K562 (cell line): ENCODE measurements at regions not wholly inside any gene's neighbourhood (a gene's known extent, or its start where the extent isn't known, plus 50 kb on each side); places are given as distances from the start of the nearest gene placed in this dataset.

Experiments used
- ATAC-seq: fragments of 200-7000 bp; cut with Tn5 transposase; 3 replicates; pipeline ENCODE4 v1.9.1; 2020; ENCODE audit warnings: moderate library complexity
- BruUV-seq: library from RNA; stranded (reverse); fragments of 400-500 nt; replicated peaks from 2 replicates; lab custom pipeline; 2021; lab: Mats Ljungman, UMichigan
- CTCF ChIA-PET: fragments of 300-600 bp; formaldehyde crosslinking; extraction: SDS; loops from one replicate; lab custom pipeline; 2021; ENCODE audit warnings: low intra/inter-chr PET ratio; lab: Yijun Ruan, JAX
- POLR2A ChIA-PET: fragments of 300-600, 350-650 bp; sonication (Branson Sonifier 250); formaldehyde crosslinking; extraction: SDS; loops from one replicate; lab custom pipeline; 2021; ENCODE audit warnings: antibody characterized with exemption, inconsistent platforms; lab: Yijun Ruan, JAX
- DNase-seq, 4 experiments: peaks; one replicate each; pipeline versions ENCODE4 v3.0.0 to v3.0.0-alpha.2; 2011 to 2018; ENCODE audit warnings: low spot score in 3 of 4, mixed read lengths in 3 of 4; ENCODE audit errors: extremely low read depth in 1 of 4
- FAIRE-seq: peaks from 2 replicates; lab custom pipeline; 2011; peaks lifted over from hg19 to GRCh38; lab: Jason Lieb, UNC
- H2AFZ ChIP-seq: 2 replicates; pipeline ENCODE4 v1.6.0; 2011; ENCODE audit warnings: low read depth, low read length, control low read depth, inconsistent platforms
- H3K27ac ChIP-seq: fragments of 200-600 bp; 3 replicates; pipeline ENCODE4 v1.8.0; 2011; ENCODE audit warnings: low read depth, mild to moderate bottlenecking, control low read depth, inconsistent platforms, low read length, moderate library complexity, mixed read lengths; ENCODE audit errors: extremely low read depth
- H3K27me3 ChIP-seq, 2 experiments: fragments of 300-600 bp in 1 of 2; 2 replicates in 1 of 2; 3 replicates in 1 of 2; pipeline versions ENCODE4 v1.6.0 to v1.8.0; 2011; ENCODE audit warnings: inconsistent platforms in 2 of 2, low read length in 2 of 2, mild to moderate bottlenecking in 1 of 2, mixed read lengths in 1 of 2, moderate library complexity in 1 of 2; ENCODE audit not compliant: control insufficient read depth in 2 of 2, insufficient read depth in 2 of 2
- H3K36me3 ChIP-seq: fragments of 300-600 bp; 3 replicates; pipeline ENCODE4 v1.8.0; 2011; ENCODE audit warnings: mild to moderate bottlenecking, low read length, inconsistent platforms; ENCODE audit not compliant: control insufficient read depth, insufficient read depth
- H3K4me1 ChIP-seq, 2 experiments: fragments of 200-600 bp in 1 of 2; replicated peaks in 1 of 2; 2 replicates in 1 of 2; 3 replicates in 1 of 2; pipeline versions ENCODE4 v1.5.1 to v1.8.0; 2011; ENCODE audit warnings: inconsistent platforms in 2 of 2, low read length in 2 of 2, mild to moderate bottlenecking in 1 of 2, mixed read lengths in 1 of 2, moderate library complexity in 1 of 2; ENCODE audit not compliant: control insufficient read depth in 2 of 2, insufficient read depth in 2 of 2
- H3K4me2 ChIP-seq: 2 replicates; pipeline ENCODE4 v1.6.1; 2011; ENCODE audit warnings: low read length, control low read depth, inconsistent platforms, mixed read lengths; ENCODE audit not compliant: insufficient read depth
- H3K4me3 ChIP-seq: fragments of 200-600 bp; sonication (generic), shearing (Covaris generic); 2 replicates; pipeline ENCODE4 v1.5.1; 2016; ENCODE audit warnings: control low read depth, inconsistent platforms
- H3K79me2 ChIP-seq: fragments of 200-600 bp; 3 replicates; pipeline ENCODE4 v1.8.0; 2011; ENCODE audit warnings: low read length, inconsistent platforms; ENCODE audit not compliant: control insufficient read depth, insufficient read depth
- H3K9ac ChIP-seq, 2 experiments: 2 replicates each; pipeline versions ENCODE4 v1.6.0 to v1.6.1; 2011; ENCODE audit warnings: low read depth in 2 of 2, low read length in 2 of 2, control low read depth in 1 of 2, inconsistent platforms in 1 of 2, mild to moderate bottlenecking in 1 of 2, mixed read lengths in 1 of 2; ENCODE audit not compliant: insufficient read depth in 1 of 2
- H3K9me1 ChIP-seq: one replicate; pipeline ENCODE4 v1.6.0; 2011; ENCODE audit warnings: inconsistent platforms, mild to moderate bottlenecking, low read length, moderate library complexity; ENCODE audit not compliant: control insufficient read depth, insufficient read depth
- H3K9me3 ChIP-seq: replicated peaks from 2 replicates; pipeline ENCODE4 v1.5.1; 2011; ENCODE audit warnings: low read depth, low read length, inconsistent platforms; ENCODE audit not compliant: control insufficient read depth, insufficient read depth
- H4K20me1 ChIP-seq: replicated peaks from 2 replicates; pipeline ENCODE4 v1.6.1; 2011; ENCODE audit warnings: low read length, inconsistent platforms, mixed read lengths; ENCODE audit not compliant: control insufficient read depth, insufficient read depth
- C11orf30 ChIP-seq: fragments of 450-650 bp; IDR thresholded peaks from 2 replicates; pipeline ENCODE4 v1.6.1; 2016; ENCODE audit warnings: low read depth, mild to moderate bottlenecking
- CEBPZ ChIP-seq: fragments of 150-350 bp; IDR thresholded peaks from 2 replicates; pipeline ENCODE4 v1.6.1; 2014; ENCODE audit warnings: low read depth, mild to moderate bottlenecking, low read length, borderline replicate concordance
- E2F4 ChIP-seq: sonication (generic); formaldehyde crosslinking; IDR thresholded peaks from 2 replicates; pipeline ENCODE4 v1.8.0; 2022; ENCODE audit warnings: mild to moderate bottlenecking, low read depth, missing genetic modification reagents
- FOXA3 ChIP-seq, 2 experiments: fragments of 450-650 bp in 1 of 2; sonication (generic) in 1 of 2; formaldehyde crosslinking; IDR thresholded peaks in 1 of 2; conservative IDR thresholded peaks in 1 of 2; 2 replicates each; pipeline versions ENCODE4 v1.4.0 to v1.8.0; 2020 to 2022; ENCODE audit warnings: mild to moderate bottlenecking in 2 of 2, missing genetic modification reagents in 1 of 2
- GTF2F1 ChIP-seq: IDR thresholded peaks from 2 replicates; pipeline ENCODE4 v1.6.1; 2011; ENCODE audit warnings: low read depth, low read length, improper control_type of control experiment
- MAFF ChIP-seq: IDR thresholded peaks from 2 replicates; pipeline ENCODE4 v1.6.1; 2012; ENCODE audit warnings: low read length, improper control_type of control experiment
- MAFG ChIP-seq: fragments of 450-650 bp; conservative IDR thresholded peaks from 2 replicates; pipeline ENCODE4 v1.6.1; 2016; ENCODE audit warnings: missing genetic modification characterization, missing compliant biosample characterization
- MAFK ChIP-seq: IDR thresholded peaks from 2 replicates; pipeline ENCODE4 v1.6.1; 2011; ENCODE audit warnings: low read length, improper control_type of control experiment
- MED1 ChIP-seq: sonication (generic); formaldehyde crosslinking; IDR thresholded peaks from 2 replicates; pipeline ENCODE4 v1.8.1; 2023; ENCODE audit warnings: missing genetic modification reagents, borderline replicate concordance
- PHTF2 ChIP-seq: fragments of 250-450 bp; sonication (Bioruptor Pico); IDR thresholded peaks from 2 replicates; pipeline ENCODE4 v1.5.0; 2021; ENCODE audit warnings: mild to moderate bottlenecking
- ZNF280A ChIP-seq: fragments of 450-650 bp; IDR thresholded peaks from 2 replicates; pipeline ENCODE4 v1.6.1; 2018; ENCODE audit warnings: mild to moderate bottlenecking, low read depth; ENCODE audit not compliant: partially characterized antibody
- ZNF316 ChIP-seq: fragments of 450-650 bp; IDR thresholded peaks from 2 replicates; pipeline ENCODE4 v1.6.1; 2016
- WGBS: fragments of 100-300 bp; shearing (Covaris generic); methylation state at CpG from one replicate; pipeline ENCODE4 v1.1.6; 2016; ENCODE audit warnings: low coverage, mixed read lengths; ENCODE audit not compliant: insufficient coverage; ENCODE audit errors: missing lambda C conversion rate; 5-methylcytosine and 5-hydroxymethylcytosine counted together
- in situ Hi-C: fragments of 300-500 bp; cut with MboI; formaldehyde crosslinking; loops from 4 replicates; pipeline ENCODE4 v1.15.0; 2018; ENCODE audit warnings: inconsistent platforms, mixed read lengths
- intact Hi-C: fragments of 100-400 bp; cut with micrococcal nuclease; formaldehyde crosslinking; loops from 2 replicates; pipeline ENCODE4 v1.14.2; 2022

GRCh38 chr2:39490586-39490985, 53.5 kb upstream of the MAP4K3 start (continued):
- no peak for TF ChIP-seq MED1 (CRISPR knock-in tag)

- TF ChIP-seq MAFF: peak; percentile 75
- peak; percentile 72 for TF ChIP-seq MAFK
- TF ChIP-seq FOXA3 (CRISPR knock-in tag; conservative IDR thresholded peaks at IDR 0.05 in 1 of 2, IDR thresholded peaks at IDR 0.05 in 1 of 2): peak in 1 of 2 experiments; percentile 17; a peak in 1 of 4 replicates
- no peak for TF ChIP-seq ZNF280A
- TF ChIP-seq ZNF316: peak; percentile 92
- no peak for TF ChIP-seq GTF2F1
- TF ChIP-seq CEBPZ: no peak
- TF ChIP-seq PHTF2: no peak
- peak; percentile 86 for TF ChIP-seq C11orf30
- no peak for TF ChIP-seq E2F4 (CRISPR knock-in tag)
- TF ChIP-seq MAFG (tag): peak; percentile 74
- ATAC-seq (no peak), DNase-seq (no peak), FAIRE-seq (no peak)
- ChIA-PET POLR2A (interaction anchor here (0.8 to 1.2 kb wide), 4 partner anchors 8 to 21 kb away, joined by 3 read pairs; no protein-coding TSS in a partner anchor), CTCF (no interaction called here)
- Histone ChIP-seq H4K20me1 (no peaks in the 10 kb centered on the region), H3K9me1 (no peaks in the 10 kb centered on the region), H3K27me3 (no peaks in the 10 kb centered on the region), H3K79me2 (no peaks in the 10 kb centered on the region), H2AFZ (no peak overlapping the region), H3K9ac (no peak overlapping the region), H3K4me2 (no peak overlapping the region), H3K9me3 (no peaks in the 10 kb centered on the region), H3K4me3 (no peak overlapping the region), H3K27ac (no peak overlapping the region), H3K36me3 (no peaks in the 10 kb centered on the region), H3K4me1 (peaks cover 0 to 10% of the 10 kb centered on the region in 2 experiments; a peak in 2 of 5 replicates)
- in situ Hi-C loops: no loop called here
- 71% methylated on average over 4 of the region's 4 CpGs for WGBS
- intact Hi-C loops: loop anchor here (5.0 kb wide), 1 partner anchor 54 kb away; the partner anchor contains the start of gene MAP4K3
- BruUV-seq: no TSS peak
These were observed 54.6 kb upstream of the MAP4K3 start for GRCh38 chr2:39491653-39492052.
